Stimulated activated CD4-positive, alpha-beta T cell treated with anti-CD3 and anti-CD28 coated beads, TNF-alpha, amount 100 ng/mL, for 1 hour (primary cell): ENCODE measurements at regions not wholly inside any gene's neighbourhood (a gene's known extent, or its start where the extent isn't known, plus 50 kb on each side); places are given as distances from the start of the nearest gene placed in this dataset.
"Not testable (repeated sequence)": the region's sequence is repeated elsewhere in the genome, so short reads cannot be mapped to it uniquely, and the experiment has no call there.

Experiments
- DNase-seq, 3 donors: peaks; one replicate each; pipeline ENCODE4 v3.0.0-alpha.2; 2020; ENCODE audit warnings: low read depth in 3 of 3, low spot score in 1 of 3

GRCh38 chr16:59154295-59154694, 420.2 kb upstream of the GOT2 start:
- DNase-seq: no peak

- no peak for DNase-seq
These were observed 414.6 kb upstream of the GOT2 start for GRCh38 chr16:59148769-59149155.

GRCh38 chr16:59148056-59148768, 414.1 kb upstream of the GOT2 start:
- no peak for DNase-seq

GRCh38 chr16:59146140-59146539, 412.0 kb upstream of the GOT2 start:
- no peak for DNase-seq

- DNase-seq: no peak
These were observed 410.7 kb upstream of the GOT2 start for GRCh38 chr16:59144841-59145240.

- DNase-seq: no peak
These were observed 410.2 kb upstream of the GOT2 start for GRCh38 chr16:59144326-59144725.

GRCh38 chr16:59126486-59126885, 392.4 kb upstream of the GOT2 start:
- DNase-seq: no peak

- no peak for DNase-seq
These were observed 389.9 kb upstream of the GOT2 start for GRCh38 chr16:59124056-59124455.

GRCh38 chr16:59123479-59123878, 389.4 kb upstream of the GOT2 start:
- no peak for DNase-seq

- no peak for DNase-seq
These were observed 388.1 kb upstream of the GOT2 start for GRCh38 chr16:59122262-59122537.

- no peak for DNase-seq
These were observed 387.5 kb upstream of the GOT2 start for GRCh38 chr16:59121411-59122261.

GRCh38 chr16:59116744-59117143, 382.6 kb upstream of the GOT2 start:
- DNase-seq: no peak

- DNase-seq: no peak
These were observed 380.7 kb upstream of the GOT2 start for GRCh38 chr16:59114790-59115189.

GRCh38 chr16:59113004-59113670, 379.0 kb upstream of the GOT2 start:
- DNase-seq: no peak

- DNase-seq: no peak
These were observed 377.2 kb upstream of the GOT2 start for GRCh38 chr16:59111280-59111679.

GRCh38 chr16:59108374-59108773, 374.3 kb upstream of the GOT2 start:
- DNase-seq: no peak

- not testable (repeated sequence) for DNase-seq
These were observed 362.6 kb upstream of the GOT2 start for GRCh38 chr16:59096682-59097081.

GRCh38 chr16:59090541-59090940, 356.4 kb upstream of the GOT2 start:
- DNase-seq: no peak

- DNase-seq: no peak
These were observed 354.3 kb upstream of the GOT2 start for GRCh38 chr16:59088431-59088830.

- no peak for DNase-seq
These were observed 353.5 kb upstream of the GOT2 start for GRCh38 chr16:59087641-59088040.

GRCh38 chr16:59067205-59067604, 333.1 kb upstream of the GOT2 start:
- DNase-seq: no peak

- no peak for DNase-seq
These were observed 326.1 kb upstream of the GOT2 start for GRCh38 chr16:59060207-59060606.
